HG02870 (cell line): ENCODE measurements at regions not wholly inside any gene's neighbourhood (a gene's known extent, or its start where the extent isn't known, plus 50 kb on each side); places are given as distances from the start of the nearest gene placed in this dataset.

Experiments used
- ATAC-seq: cut with Tn5 transposase; IDR thresholded peaks from one replicate; pipeline ENCODE4 v1.9.1; 2021; ENCODE audit warnings: mild to moderate bottlenecking, moderate library complexity; ENCODE audit not compliant: unreplicated experiment

DNA sequence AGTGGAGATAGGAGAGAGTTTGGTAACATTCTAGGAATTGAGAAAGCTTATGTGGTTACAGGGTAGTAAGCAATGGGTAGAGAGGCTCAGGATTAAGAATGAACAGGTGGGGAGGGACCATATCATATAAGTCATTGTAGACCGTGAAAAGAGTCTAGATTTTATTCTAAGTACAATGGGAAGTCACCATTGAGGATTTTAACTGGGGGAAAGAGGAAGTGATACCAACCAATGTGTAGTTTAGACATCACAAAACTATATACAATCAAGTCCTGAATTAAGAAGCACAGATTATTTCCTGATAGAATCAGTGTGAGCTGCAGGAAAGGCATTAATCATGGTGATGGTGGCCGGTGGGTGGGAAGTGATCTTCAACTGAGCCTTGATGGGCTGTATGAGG, 178.3 kb upstream of the ZIC3 start:
- no peak for ATAC-seq

DNA sequence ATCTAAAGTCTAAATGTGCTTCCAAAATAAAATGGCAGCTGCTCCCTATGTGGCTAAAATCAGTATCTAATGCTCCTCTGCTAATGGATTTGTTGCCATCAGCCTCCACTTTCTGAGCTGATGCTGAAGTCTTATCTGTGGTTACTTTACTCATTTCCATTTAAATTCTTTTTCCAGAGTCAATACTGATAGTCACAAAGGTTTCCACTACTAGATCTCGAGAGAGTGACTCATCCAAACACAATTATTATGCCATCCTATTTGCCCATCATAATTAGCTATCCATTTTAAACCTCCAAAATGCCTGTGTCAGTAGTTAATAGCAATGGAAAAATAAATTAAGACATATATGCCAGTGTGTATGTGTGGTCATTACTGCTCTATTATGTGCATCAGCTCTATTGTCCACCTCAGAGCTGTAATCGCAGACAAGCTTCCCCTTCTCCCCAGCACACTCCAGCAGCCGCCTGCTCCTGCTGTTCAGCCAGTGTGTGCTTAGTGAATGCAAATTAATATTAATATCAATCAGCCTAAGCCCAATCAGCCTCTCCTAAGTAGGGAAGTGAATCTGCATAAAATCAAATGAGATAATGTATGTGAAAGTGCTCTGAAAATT, 199.8 kb upstream of the ZIC3 start:
- ATAC-seq: no peak

DNA sequence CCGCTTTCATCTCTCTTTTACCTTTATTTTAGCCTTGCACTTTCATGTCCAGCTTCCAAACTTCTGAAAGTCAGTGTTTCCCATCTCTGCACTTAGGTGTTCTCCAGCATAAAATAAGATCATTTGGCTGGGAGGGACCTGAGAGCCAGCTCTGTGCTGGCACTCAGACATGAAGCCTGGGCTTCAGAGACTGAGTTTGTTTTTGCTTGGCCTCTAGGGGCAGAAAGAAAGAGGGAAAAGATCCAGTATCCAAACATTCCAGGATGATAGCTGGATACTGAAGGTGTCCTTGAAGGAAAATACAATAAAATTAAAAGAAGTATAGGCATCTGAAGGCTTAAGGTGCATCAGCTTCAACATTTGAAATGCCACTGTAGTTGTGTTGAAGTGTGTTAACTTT, 202.4 kb upstream of the ZIC3 start:
- ATAC-seq: no peak

DNA sequence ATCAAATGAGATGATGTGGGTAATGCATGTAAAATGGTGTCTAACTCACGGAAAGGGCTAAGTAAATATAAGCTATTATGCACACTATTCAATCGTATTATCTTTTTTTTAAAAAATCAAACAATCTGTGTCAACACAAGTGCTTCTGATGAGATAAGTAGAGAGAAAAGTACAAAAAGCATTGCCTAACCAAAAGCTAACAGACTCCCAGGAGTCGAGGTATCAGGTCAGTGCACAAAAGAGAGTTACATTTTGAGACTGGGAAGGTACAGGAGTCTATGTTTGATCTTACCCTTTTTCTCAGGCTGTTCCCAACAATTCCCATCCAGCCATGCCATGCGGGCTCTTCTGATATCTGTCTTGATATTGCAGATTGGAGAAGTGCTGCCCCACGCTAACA, 203.3 kb upstream of the ZIC3 start:
- no peak for ATAC-seq

DNA sequence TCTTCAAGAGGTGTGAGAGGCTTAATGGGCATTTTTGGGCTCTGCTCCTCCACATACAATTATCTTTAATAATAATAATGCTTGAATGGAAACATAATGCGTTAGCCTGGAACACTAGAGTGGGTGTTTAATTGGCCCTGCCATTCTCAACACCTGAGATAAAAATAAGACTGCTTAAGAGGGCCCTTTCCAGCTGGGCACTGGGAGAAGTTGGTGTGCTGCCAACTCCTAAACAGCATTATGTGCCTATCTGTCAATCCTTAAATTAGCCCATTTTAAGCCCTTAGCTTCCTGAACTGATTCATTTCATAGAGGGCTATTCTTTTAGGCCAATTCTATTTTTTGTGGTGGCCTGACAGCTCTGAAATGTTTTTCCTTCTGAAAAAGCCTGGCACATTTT, 211.1 kb upstream of the ZIC3 start:
- ATAC-seq: no peak

DNA sequence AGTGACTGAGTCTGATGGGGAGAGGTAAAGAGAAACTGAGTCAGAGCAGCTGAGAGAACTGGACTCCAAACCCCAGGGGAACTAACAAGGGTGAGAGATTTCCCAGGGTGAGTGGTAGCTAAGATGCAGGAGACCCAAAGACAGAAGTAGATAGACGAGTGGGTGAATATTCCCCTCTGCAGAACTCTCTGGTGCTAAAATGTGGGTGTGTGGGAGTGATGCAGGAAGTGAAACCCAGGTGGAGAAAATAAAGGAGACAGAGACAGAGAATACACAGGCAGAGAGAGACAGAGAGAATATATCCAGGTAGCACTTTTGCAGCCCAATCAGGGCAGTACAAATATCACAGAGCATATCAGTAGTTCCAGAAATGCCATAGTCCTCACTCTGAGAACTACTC, 212.5 kb upstream of the ZIC3 start:
- no peak for ATAC-seq

DNA sequence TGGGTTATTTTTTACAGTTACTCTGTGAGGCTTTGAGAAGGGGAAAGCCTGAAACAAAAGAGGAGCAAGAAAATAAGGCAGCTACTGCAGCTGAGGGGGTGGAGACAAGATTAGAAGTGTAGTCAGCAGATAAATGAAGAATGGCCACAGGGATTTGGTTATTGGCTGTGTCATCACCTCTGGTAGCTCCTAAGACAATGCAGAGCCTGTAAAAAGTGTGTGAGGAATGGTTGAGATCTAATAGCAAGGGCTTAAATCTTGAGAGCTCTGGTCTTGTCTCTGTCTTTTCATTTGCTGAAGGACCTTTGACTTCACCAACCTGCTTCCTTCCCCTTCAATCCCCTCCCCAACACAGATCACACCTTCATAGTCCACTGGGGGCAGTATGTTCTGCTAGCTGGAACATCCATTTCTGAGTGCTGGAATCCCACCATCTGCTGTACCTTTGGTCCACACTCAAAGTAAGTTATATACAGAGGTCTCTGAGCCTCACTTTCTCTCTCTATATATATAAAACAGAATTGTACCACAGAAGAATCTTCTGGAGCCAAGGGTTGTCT, 213.7 kb upstream of the ZIC3 start:
- no peak for ATAC-seq

DNA sequence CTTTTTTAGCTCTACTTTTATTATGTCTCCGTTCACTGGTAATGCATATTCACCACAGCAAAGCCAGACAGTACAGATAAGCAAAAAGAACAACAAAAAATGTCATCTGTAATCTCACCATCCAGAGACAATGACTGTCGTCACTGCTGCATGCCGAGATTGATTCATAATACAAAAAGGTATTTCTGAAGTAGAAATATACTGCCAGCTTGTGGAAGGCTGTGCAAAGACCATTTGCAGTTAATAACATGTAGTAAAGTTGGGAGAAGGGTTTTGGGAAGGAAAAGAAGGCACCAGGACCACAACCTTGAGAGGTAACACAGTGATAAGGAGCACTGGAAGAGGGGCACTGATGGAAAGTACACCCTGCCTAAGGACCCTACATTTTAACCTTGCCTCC, 223.0 kb upstream of the ZIC3 start:
- ATAC-seq: no peak

DNA sequence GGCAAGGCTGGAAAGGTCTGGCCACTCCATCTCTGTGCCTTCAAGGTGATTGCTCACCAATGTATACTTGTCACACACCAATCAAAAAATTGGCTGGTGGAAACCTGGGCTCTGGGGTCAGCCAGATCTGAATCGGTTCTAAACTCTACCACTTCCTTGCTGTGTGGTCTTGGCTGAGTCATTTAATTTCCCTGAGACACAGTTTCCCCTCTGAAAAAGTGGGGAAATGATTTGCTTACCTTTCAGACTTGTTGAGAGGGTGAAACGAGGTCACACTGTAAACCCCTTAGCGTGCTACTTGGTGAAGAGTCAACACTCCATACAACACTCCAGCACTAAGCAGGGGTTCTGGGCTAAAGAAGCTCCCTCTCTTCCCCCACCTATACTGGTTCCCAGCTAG, 252.3 kb upstream of the ZIC3 start:
- ATAC-seq: no peak

DNA sequence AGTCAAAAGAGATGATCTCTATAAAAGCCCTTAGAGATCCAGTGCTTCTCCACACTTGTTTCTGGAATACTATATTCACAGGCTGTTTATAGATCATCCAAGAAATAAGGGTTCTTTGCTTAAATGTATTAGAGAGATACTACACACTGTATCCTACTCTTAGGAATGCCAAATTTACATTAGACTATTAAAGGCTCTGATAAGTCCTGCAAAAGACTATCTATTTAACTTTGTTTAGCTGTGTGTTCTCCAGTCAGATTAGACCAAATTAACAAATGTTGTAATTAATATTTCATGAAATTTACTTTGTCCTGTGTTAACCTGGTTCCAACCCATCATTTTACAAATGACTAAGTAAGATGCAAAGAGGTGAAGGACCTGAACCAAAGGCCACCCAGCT, 260.5 kb upstream of the ZIC3 start:
- no peak for ATAC-seq

DNA sequence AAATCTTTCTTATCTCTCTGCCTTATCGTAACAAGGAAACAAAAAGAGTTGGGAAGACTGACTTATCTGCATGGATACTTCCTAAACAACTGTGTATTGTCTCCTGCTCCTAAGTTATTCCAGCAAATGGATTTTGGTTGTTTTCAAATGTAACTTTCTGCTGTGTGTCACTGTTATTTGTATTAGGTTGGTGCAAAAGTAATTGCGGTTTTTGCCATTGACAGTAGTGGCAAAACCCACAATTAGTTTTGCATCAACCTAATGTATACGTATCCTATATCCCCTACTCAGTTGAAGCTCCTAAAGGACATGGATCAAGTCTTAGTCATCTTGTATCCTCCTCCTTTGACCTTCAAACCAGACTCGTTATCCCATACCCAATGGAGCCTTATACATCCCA, 263.4 kb upstream of the GPR101 start:
- no peak for ATAC-seq

DNA sequence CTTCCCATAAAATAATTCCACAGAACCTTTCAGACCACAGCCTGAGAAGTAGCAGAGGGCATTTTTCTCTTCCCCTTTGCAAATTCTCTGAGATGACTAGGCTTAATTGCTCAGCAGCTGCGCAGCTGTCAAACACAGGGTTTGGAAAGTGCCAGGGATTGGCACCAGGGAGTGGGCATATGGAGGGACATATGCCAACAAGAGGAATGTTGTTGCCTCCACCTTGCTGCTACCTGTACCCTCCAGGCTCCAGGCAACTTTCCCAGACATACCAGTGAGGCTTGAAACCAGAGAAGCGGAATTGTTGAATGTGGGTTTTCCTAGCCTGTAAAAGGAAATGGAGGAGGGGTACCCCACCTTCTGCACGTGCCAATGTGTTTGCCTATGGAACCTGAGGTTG, 256.2 kb upstream of the GPR101 start:
- ATAC-seq: no peak

DNA sequence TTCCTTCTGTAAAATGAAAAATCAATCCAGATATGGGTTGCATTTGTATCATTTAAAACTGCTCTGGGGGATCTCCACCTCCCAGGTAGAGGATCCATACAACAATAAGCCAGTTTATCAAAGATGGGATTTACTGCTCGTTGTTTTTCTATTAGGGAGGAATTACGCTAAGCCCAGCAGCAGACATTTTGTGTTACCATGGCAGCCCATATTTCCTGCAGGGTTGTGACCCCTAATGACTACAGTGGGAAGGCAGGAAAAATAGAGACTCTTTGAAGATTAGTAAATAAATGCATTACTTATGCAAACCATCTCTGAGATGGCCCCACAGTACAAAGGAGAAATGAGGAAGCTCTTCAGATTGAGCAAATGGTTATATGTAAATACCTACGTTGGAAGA, 253.4 kb upstream of the GPR101 start:
- ATAC-seq: no peak

DNA sequence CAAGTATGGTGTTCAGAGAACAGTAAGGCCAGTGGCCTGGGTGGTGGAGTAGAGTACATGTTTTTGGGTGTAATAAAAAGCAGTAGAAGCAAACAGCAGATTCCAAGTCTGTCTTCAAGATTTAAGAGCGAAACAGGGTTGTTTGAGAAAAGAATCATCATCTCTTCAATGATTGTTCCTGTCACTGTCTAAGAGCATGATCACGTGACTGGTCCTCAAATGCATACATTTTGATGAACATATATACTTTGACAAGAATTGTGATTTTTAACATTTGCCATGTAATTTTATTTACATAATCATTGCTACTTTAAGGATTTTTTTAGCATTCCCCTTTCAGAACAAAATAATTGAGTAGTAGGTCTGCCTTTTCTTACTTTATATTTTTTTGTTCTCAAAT, 252.6 kb upstream of the GPR101 start:
- no peak for ATAC-seq

DNA sequence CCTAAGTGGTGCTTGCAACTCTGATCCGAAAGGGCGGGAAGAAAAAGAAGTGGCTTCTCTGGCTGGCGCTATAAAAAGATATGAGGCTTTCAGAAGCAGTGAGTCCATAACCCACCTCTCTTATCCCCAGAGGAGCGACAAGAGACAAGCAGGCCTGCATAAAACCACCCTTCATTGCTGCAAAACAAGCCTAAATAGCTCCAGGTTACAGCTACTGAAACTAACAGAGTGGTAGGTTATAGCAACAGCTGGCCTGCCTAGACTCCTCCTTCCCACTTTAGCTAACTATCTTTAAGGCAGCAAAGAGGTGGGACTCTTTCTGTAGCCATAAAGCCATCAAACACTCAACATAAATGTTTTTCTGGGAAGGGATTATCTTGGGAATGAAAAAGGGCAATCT, 245.0 kb upstream of the GPR101 start:
- no peak for ATAC-seq

DNA sequence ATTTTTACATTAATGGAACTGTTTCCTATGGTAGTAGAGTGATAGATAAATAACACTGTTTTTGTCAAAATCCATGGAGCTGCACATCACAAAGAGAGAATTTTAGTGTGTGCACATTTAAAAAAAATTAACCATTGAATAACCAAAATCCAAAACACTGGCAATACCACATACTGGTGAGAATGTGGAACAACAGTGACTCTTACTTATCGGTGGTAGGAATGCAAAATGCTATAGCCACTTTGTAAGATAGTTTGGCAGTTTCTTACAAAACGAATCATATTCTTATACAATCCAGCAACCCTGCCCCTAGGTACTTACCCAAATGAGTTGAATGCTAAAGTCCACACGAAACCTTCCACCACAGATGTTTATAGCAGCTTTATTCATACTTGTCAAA, 229.6 kb upstream of the GPR101 start:
- no peak for ATAC-seq

DNA sequence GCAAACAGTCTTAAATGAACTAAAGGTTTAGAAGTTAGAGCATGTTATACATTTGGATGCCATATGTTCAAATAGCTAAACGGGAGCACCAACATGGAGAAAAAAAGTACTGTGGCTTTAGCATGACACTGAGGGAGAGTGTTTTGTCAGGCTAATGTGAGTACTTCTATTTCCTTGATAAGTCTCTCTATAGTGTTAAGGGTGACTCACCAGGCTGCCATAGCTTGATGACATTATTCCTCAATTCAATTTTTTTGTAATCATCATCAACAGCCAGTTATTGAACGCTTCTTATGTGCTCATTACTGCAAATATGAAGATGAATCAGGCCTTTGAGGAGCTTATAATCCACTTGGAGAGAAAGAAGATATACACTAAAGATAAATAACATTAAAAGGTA, 211.4 kb upstream of the GPR101 start:
- ATAC-seq: no peak

DNA sequence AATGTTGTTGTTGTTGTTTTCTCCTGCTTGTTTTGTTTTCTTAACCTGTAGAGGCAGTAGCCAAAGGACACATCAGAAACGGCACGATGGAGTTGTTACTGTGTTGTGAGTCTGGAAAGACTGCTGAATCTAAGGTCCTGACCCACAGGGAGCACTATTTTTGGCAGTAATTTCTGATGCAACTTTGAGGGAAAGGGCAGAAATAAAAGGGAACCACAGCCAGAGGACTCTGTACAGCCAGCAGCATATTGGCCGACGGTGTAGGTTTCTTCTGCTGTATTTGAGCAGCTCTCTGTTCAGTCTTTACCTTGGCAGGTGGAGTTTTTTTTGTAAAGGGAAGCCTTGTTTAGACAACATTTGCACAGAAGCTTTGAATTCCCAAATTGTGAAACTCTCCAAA, 203.0 kb upstream of the GPR101 start:
- no peak for ATAC-seq

DNA sequence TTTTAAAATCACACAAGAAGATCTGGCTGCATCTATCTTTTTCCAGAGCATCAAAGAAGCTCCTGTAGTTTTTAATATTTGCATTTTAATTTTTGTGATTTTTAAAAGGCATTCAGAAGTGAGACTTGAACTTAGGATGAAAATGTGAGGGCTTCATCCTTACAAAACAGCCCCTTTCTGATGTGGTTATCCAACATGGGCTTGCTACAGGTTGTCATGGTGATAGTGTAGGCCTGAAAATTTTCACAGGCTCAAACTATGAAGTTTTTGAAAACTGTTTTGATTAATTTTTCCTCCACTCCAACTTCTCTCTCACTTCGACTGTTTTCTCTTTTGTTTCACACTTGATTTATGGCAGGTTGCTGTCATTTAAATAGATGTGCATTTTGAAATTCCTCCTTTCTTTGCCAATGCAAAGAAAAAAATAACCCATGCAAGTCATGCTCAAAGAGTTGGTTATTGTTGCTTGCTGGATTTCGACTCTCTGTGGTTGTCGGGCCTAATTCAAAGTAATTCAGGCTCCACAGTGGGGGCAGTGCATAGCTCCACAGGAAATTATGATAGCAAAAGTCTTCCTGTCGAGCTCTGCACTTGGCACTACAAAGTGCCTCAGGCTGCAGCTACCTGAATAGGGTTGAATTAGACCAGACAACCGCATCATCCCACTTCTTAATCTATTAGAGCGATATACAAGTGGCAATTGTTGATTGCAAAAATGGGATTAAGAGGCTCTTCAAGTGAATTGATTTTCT, 201.0 kb upstream of the GPR101 start:
- no peak for ATAC-seq

DNA sequence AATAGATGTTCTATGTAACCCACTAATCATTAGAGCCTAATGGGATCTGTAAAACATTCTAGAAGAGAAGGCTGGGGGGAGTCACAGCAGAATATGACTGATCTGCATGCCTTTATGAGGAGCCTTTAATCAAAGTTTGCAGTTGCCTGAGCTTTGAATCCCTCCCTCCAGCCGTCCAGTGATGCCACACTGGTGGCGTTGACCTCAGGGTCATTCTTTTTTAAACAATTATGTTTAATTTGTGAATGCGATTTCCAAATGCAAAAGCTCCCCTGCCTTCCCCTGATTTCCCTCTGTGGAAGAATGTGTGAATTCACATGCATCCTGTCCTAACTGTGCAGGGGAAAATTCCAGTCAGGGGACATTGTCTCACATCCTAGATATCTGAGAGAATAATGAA, 199.7 kb upstream of the GPR101 start:
- ATAC-seq: no peak

DNA sequence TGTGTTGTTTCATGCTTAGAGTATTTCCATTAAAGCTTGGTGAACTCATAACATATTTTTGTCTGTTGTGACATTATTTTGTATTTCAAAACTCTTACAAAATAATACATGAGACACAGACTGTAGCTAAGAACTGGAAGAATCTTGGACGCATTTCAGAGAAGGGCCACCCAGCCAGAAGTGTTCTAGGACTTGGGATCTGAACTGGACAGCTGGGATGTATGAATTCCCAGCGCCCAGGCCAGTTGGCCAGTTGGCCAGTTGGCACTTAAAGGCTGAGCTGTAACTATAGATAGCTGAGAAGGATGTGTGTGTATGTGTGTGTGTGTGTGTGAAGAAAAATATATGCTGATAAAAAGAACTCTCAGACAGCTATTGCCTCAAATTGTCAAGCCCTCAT, 193.4 kb upstream of the GPR101 start:
- ATAC-seq: no peak

DNA sequence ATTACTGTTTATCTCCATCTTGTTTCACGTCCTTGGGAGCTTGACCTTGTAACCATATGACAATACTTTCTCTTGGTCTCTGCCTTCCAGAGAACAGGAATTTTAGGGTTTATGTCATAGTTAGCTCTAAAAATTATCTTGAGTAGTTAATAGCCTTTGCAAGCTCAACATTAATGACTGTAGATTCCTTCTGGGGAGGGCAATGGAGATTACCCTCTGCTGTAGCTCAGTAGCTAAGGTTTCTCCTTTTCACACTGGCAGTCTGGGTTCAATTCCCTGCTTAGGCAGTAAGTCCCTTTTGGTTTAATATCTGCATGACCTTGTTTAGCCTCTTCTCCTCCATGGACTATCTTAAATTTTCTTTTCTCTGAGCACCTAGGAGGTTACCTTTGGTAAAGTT, 181.7 kb upstream of the GPR101 start:
- no peak for ATAC-seq
